NCI-H2171 (cell line): ENCODE measurements at regions not wholly inside any gene's neighbourhood (a gene's known extent, or its start where the extent isn't known, plus 50 kb on each side); places are given as distances from the start of the nearest gene placed in this dataset.

Experiments
- DNase-seq: peaks from one replicate; lab custom pipeline; 2025; lab: John Stamatoyannopoulos, UW

DNA sequence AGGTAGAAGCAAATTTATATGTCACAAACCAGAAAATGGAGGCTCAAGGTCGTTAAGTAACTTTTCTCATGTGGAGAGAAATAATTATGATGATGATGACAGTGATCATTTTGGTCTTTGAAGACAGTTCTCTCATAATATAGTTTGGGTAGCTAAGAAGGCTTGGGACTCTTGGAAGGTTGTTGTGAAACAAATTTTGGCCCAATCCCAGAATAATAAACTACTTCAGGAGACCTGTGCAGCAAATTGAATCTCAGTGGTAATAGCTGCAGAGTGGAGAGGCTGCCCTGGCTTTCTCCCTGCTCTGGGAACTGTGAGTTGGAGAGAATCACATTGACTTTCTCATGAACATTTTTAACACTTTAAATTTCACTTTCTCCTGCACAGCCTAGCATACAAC is 217.2 kb upstream of the BOD1L1 start:
- no peak for DNase-seq

DNA sequence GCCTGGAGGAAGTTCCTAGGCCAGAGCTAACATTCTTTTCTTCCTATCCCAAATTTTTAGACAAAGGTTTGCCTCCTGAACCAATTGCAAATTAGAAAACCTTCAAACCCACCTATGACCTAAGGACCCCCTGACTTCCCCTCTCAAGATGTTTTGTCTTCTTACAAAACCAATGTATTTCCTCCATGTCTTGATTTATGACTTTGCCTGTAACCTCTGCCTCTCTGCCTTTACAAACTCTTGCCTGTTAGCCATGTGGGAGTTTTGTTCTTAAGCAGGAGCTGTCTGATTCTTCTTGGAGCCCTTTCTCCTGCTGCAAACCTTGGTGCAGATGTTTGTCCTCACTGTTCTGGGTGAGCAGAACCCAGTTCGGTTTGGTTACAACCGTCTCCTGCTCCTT is 222.3 kb upstream of the BOD1L1 start:
- no peak for DNase-seq

DNA sequence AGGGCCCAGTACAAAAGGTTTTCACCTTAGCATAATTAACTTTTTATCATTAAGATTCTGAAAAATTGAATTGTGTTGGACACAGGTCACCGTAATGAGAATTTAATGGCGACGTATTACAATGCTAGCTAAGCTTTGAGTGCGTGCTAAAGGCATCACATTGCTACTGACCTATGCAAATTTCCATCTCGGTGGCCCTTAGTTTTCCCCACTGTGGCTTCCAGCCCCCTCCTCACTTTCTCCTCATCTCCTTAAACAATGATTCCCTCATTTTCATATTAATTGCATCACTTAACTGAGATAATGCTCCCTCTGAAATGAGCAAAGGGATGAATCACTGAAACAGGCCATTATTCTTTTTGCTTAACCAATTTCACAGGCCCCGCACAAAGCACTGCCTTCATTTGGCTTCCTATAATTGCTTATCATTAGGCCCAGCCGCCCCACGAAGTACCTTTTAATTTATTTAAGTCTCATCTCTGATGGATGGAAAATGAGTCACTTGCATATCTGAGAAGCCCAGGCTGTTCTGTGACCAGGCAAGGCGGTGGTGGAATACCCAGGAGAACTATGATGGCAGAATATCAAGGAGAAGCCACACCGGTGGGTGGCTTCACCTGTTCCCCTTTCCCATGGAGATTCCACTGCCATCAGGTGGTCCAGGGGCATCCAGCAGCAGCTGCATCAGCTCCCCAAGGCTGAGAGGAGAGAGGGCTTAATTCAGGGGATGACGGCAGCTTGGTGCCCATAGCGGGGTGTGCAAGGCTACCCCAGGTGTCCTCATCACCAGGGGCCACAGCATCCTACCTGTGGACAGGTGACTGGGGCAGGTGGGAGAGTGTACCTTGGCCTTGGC is 223.8 kb upstream of the BOD1L1 start:
- DNase-seq, result no peak

DNA sequence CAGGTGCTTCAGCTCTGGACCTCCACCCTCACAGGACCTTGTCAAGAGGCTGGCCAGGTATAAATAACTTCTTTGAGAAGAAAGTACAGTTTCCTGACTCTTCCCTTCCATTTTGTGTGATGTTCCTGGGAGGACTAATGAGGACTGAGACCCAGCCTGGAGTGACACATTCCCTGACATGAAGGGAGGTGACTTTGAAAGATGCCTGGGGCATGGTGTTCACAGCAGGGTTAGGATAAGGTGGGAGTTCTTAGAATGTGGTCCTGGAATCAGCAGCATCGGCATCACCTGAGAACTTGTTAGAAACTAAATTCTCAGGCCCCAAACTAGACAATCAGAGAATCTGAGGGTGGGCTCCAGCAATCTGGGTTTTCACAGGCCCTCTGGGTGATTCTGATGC is 224.9 kb upstream of the BOD1L1 start:
- DNase-seq, result no peak

DNA sequence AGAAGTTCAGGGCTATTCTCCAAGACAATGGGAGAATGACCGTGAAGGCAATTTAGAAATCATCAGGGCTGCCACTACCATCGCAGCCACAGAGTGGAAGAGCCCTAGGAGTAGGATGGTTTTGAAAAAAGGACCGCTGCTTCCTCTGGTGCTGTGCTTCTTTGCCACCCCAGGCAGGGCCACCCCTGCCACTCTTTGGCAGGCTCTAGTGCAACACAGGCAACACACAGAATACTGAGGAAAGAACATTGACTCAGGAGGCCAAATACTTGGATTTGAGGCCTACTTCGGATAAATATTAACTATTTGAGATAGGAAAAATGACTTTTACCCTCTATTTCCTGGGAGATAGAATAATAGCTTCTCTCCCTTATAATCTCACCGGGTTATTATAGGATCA is 228.9 kb upstream of the BOD1L1 start:
- no peak for DNase-seq

DNA sequence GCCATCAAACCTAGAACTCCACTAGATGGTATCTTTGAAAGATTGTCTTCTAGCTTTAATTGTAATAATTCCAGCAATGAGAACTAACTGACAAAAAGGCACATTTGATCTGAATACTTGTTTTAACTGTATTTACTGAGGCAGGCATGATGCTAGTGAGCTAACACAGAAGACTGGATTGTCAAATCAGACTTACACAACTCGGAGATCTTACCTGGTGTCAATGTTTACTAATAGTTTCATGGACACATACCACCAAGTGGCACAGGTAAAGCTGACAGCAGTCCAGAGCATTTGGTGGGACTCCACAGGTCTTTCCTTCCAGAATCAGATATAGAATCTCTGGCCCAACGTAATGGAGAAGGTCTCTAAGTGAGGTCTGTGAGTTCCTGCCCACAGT is 229.9 kb upstream of the BOD1L1 start:
- no peak for DNase-seq

DNA sequence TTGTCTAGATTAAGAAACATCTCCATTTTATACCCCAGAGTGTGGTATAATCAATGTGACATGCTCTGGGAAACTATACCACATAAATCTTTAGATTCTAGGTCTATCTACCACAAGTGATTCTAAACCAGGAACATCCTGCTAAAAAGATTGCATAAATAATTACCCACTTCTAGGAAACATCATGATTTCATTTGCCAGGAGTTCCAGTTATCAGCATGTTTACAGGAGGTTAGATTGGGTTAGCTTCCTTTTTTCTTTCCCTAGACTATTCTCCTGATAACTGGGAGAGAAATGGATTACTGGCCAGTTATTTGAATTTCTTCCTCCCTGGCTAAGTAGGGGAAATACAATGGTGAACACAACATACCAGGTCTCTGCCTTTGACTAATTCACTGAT is 230.3 kb upstream of the BOD1L1 start:
- no peak for DNase-seq

DNA sequence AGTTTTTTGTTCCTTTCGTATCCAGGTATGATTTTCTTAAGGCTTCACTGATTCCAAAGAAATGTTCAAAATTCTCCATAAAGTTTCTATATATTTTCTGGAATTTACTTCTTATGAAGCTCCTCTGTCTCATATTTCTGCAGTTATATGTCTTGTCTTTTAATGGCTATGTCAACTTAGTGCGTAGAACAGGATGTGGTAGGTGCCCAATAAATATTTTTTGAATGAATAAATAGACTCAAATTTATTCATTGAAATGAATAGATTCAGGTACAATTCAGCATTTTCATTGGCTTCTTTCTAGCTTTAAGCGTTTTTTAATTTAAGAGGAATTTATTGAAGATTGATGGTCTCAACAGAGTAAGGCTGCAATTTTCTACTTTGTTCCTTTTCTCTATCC is 231.9 kb upstream of the BOD1L1 start:
- no peak for DNase-seq

DNA sequence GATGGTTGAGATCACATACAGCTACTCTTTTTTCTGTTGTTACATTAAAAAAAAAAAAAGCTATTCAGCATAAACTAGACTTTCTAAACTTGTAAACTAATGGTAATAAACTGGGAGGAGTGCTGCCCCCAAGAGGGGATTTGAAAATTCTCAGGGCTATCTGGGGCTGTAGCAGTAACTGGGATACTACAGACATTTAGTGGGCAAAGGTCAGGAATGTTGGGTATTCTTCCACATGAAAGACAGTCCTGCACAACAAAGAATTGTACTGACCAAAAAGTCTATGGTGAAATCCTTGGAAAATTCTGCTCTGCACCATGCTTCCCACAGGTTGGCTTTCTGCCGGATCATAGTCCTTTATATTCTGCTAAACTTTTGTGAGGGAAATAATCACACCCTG is 232.6 kb upstream of the BOD1L1 start:
- no peak for DNase-seq

DNA sequence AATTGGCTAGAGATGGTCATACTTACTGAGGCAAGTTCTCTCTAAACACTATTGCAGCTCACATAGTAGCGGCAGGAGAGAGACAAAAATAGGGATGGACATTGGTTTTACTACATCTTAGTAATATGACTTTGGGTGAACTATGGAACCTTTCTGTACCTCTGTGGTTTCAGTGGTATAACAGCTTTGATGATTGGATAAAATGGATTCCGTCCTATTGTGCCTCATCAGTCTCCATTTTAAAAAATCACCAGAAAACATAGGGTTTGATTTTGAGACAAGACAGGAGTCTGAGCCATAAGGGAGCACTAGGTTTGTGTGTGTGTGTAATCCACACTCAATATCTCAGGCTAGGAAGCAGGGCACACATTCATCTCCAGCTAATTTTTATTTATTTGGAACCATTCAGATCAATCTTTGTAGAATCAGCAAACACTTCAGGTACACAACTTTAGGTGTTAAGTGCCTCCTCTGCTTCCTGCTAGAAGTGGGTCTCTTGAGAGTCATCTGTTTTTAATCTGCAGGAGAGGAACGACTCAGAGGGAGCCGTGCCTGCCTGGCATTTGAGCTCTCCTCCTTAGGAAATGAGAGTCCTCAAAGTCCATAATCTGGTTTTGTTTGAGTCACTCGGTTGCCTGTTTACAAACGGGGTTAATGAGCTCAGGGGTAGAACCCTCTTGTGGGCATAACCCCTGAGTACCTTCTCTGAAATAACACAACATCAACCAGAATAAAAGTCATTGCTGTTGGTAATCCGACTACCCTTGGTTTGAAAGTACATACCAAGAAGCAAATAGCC is 238.5 kb upstream of the BOD1L1 start:
- DNase-seq, result no peak

DNA sequence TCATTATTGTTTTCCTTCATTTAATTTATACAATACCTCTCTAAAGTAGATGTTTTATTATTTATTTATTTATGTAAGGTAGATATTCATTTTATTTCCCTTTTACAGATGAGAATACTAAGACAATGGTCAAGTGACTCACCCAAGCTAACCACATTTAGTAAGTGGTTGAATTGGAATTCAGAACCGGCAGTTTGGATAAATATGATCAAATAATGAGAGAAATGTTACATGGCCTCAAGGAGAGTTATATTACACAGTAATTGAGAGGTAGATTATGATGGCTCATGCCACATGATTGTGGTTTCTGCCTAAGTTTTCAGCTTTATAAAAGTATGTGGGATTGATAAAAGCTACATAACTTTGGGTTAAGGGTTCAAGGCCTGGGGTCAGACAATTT is 239.4 kb upstream of the BOD1L1 start:
- no peak for DNase-seq

DNA sequence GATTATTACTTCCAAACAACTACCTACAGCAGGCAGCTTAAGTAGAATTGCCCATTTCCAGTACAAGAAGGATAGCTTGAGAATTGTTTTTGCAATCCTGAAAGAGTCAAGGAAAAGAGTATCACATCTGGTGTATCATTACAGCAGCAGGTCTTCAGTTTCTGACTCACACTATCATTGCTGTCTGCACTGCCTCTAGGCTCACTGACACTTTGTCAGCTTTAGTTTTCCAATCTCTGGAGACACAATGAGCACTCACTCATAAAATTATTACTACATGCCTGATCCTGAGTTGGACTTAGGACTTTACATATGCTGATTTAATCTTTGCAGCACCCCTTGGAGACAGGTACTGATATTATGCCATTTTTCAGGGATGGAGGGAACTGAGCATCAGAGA is 244.6 kb upstream of the BOD1L1 start:
- no peak for DNase-seq

DNA sequence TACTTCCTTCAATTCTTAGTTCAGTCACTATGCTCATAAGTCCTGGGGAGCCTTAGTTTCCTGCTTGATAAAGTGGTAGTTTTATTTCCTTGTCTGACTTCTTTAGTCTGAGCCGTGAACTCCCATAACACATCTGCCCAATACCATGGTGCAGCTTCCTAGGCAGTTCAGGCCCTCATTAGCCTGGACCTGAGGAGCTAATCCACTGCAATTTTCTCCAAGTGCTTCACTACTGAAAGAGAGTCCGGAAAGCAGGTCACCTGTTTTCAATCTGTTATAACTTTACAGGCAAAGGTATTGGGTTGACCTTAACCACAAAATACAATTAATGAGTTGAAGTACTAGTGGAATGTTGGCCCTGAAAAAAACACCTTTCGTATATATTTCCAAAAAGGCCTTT is 245.4 kb upstream of the BOD1L1 start:
- DNase-seq, result no peak

DNA sequence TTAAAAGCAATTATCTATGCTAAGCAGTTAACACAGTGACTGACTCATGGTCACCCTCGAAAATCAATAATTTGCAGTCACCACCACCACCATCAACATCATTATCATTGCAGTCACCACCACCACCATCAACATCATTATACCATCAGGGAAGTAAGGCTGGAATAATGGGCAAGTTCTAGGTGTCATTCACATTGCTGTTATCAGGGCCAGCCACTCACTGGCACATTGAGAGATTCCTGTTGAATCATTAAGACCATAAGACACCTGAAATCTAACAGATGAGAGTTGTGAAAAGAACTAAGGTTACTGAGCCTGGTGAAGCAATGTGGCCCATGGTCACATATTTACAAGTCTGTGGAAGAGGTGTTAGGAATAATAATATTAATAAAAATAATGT is 247.7 kb upstream of the BOD1L1 start:
- DNase-seq, result no peak

DNA sequence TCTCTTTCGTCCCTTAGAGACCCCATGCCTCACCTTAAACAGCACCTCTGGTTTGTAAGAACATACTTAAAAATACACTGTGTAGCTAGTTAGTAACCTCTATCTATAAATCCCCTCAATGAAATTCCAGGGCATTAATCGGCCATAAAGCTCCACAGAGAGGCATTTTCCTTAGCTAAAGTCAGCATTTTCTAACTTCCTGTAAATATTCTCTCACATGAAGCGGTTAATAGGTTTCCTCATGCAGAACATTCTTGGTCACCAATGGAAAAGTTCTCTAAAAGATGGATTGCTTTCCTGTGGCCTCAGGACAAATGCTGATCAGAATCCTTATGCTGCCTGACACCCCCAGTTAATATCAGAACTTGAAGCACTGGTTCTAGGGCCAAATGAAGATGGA is 248.6 kb upstream of the BOD1L1 start:
- DNase-seq, result no peak

DNA sequence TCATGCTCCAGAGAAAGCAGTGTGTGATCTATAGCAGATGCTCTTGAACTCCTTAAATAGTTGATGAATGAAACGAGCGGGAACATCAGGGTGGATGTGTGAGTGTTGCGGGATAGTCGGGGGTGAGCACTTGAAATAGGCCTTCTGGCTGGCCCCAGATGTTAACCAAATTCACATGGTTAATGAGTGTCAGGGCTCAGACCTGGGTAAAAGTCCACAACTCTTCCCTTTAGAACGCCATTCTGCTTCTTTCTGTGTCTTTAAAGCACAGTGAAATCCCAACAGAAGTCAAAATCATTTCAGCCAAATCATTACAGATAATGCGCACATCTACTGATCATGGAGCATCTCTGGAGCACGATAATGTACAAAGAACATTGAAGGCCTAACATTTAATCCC is 249.4 kb upstream of the BOD1L1 start:
- DNase-seq, result no peak

DNA sequence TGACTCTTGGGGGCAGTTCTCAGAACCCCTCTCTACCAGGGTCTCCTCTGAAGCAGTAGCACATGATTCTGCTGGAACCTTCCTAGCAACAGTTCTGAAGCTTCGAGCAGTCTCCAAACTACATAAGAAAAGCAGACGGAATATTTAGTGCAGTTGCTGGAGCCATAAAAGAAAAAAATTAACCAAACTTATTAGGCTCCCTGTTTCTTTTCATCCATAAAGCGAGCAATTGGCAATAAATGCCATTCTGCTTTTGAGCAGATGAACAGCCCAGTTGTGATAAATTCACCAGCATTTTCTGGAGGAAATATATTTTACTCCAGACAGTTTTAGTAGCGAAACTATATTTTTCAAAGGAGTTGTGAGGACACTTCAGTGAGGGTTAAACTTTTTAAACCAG is 250.1 kb upstream of the BOD1L1 start:
- no peak for DNase-seq

DNA sequence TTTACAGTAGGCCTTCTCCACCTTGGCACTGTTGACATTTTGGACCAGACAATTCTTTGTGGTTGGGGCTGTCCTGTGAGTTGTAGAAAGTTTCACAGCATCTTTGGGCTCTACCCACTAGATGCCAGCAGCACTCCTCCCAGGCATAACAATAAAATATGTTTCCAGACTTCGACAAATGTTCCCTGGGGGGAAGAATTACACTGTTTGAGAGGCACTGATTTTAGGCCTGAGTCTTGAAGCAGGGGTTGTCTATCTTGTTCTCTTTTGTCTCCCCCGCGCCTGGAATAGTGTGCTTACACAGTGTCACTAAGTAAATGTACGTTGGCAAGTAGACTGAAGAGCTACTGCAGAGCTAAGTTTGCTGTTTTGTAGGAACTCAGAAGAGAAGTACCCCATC is 254.4 kb upstream of the BOD1L1 start:
- DNase-seq, result no peak

DNA sequence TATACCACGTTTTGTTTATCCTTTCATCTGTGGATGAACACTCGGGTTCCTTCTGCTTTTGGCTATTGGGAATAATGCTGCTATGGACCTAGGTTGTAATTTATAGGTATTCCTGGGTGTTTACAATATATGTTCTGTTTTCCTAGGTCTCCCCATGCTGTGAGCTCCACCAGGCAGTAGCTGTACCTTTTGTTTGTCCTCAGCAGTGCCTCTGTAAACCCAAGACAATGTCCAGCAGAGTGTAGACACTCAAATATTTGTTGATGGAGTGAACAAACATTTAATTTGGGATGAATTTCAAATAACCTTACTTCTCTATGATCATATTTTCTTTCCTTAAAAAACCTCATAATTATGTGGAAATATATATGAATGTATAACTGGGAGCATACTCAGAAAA is 259.5 kb upstream of the BOD1L1 start:
- DNase-seq, result no peak

DNA sequence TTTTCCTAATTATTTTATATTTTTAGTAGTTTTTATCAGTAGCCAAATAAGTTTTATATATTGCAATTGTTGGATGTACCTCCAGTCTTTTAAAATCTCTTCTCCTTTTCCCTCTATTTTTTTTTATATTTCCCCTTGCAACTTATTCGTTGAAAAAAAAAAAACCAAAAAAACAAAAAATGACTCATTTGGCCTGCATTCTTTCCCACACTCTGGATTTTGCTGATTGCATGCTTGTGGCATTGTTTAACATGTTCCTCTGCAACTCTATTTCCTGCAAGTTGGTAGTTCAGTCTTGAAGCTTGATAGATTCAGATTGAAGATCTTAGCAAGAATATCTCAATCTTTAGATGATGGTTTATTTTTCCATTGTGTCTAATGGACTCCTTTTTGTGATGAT is 260.6 kb upstream of the BOD1L1 start:
- DNase-seq, result no peak

DNA sequence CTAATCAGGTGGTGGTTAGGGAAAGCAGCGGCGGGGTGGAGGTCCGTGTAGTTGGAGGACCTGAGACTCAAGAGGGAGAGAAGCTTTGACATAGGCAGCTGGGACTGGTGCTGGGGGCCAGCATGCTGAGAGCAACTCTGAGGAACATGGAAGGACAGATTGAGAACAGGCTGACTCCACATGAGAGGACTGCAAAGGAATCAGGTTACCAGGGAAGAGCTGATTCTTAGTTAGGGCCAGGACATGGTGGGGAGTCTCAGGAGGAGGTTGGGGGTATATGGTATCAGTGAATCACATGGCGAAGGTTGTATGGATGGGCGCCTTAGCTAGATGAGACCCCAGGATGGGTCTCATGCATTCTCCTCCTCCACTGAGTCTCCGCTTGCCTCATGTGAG is 264.0 kb upstream of the BOD1L1 start:
- DNase-seq, result no peak

DNA sequence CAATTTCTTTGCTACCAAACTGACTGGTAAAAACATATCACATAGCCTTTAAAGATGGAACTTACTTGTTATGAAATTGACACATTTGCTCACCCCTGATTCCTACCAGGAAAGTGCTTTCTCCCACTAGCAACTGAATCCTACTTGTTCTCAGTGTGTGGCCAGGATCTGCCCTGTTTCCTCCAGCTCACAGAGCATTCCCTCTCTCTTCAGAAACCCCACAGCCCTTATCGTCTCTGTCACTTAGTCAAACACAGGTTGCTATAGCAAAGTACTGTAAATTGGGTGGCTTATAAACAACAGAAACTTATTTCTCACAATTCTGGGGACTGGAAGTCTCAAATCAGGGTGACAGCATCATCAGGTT is 265.2 kb upstream of the BOD1L1 start:
- DNase-seq, result no peak

DNA sequence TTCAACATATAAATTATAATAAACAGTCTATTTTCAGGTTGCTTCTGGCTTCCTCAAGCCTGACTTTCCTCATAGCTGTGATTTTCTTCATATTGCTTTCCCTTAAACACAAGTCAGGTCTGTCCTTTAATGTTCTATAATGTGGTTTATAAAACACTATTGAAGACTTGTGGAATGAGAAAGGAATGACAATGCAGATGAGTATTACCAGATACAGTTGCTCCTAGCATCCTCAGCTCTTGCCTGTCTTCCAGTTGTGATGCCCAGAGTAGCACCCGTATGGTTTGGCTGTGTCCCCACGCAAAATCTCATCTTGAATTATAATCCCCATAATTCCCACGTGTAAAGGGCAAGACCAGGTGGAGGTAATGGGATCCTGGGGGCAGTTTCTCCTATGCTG is 265.7 kb upstream of the BOD1L1 start:
- DNase-seq, result no peak

DNA sequence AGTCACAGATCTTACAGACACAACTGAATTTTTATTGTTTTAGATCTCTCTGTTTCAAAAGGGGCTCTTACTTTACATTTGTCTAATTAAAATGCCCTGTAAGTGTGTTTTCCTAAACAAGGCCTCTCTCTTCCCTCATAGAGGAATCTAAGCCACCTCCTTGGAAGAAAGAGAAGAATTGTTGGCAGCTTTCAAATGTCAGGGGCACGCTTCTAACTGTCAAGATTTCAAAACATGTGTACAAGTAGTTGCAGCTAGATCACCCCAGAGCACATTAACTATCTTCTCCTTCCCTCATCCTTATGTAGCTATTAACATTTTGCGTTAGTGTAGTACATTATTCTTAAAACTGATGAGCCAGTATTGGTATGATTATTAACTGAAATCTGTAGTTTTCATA is 266.5 kb upstream of the BOD1L1 start:
- no peak for DNase-seq
